ENCODE measurements at regions not wholly inside any gene's neighbourhood (a gene's known extent, or its start where the extent isn't known, plus 50 kb on each side); places are given as distances from the start of the nearest gene placed in this dataset.
A peak's percentile ranks its signal among the peaks of the same experiment; 100 is the strongest.

- DNase-seq = no peak
- Histone ChIP-seq H3K4me1 (no peaks in the 10 kb centered on the region), H3K27ac (peak overlapping the region in 1 of 4 donors; percentile 19), H3K4me3 (no peak overlapping the region), H3K36me3 (replicated peaks in 1 of 2; ENCODE audit: insufficient read depth in 1 of 2, low read depth in 2 of 2) (no peaks in the 10 kb centered on the region), H3K9me3 (no peaks in the 10 kb centered on the region), H3K27me3 (no peaks in the 10 kb centered on the region)
- TF ChIP-seq CTCF (IDR thresholded peaks at IDR 0.05) (peak in 1 of 7 experiments; percentile 6), POLR2A (IDR thresholded peaks at IDR 0.05) (no peak)
- 62 to 70% methylated on average over 1 of the region's 1 CpG for WGBS, 2 donors
- ATAC-seq = no peak
- intact Hi-C loops (cut with DNase I) = no loop called here
Measured at GRCh38 chr4:163591614-163592020, 97.1 kb downstream of the TMA16 start.

GRCh38 chr4:163592212-163592611 lies 97.7 kb downstream of the TMA16 start:
- H3K27ac ChIP-seq = no peak overlapping the region
- no peaks in the 10 kb centered on the region for H3K36me3 ChIP-seq (replicated peaks in 1 of 2; ENCODE audit: insufficient read depth in 1 of 2, low read depth in 2 of 2)
- TF ChIP-seq CTCF (IDR thresholded peaks at IDR 0.05) (no peak), POLR2A (IDR thresholded peaks at IDR 0.05) (no peak)
- H3K4me1 ChIP-seq = no peaks in the 10 kb centered on the region
- no peak overlapping the region for H3K4me3 ChIP-seq
- intact Hi-C loops (cut with DNase I) = no loop called here
- WGBS, 2 donors = 23 to 30% methylated on average over 2 of the region's 2 CpGs
- ATAC-seq (no peak), DNase-seq (no peak)
- no peaks in the 10 kb centered on the region for H3K9me3 ChIP-seq
- H3K27me3 ChIP-seq = no peaks in the 10 kb centered on the region

GRCh38 chr4:163595580-163595979 lies 101.1 kb downstream of the TMA16 start:
- Histone ChIP-seq H3K36me3 (replicated peaks in 1 of 2; ENCODE audit: insufficient read depth in 1 of 2, low read depth in 2 of 2) (no peaks in the 10 kb centered on the region), H3K27me3 (no peaks in the 10 kb centered on the region), H3K4me1 (no peaks in the 10 kb centered on the region), H3K4me3 (no peak overlapping the region), H3K9me3 (no peaks in the 10 kb centered on the region), H3K27ac (no peak overlapping the region)
- intact Hi-C loops (cut with DNase I) = no loop called here
- DNase-seq (no peak), ATAC-seq (no peak)
- TF ChIP-seq POLR2A (IDR thresholded peaks at IDR 0.05) (no peak), CTCF (IDR thresholded peaks at IDR 0.05) (no peak)

GRCh38 chr4:163598028-163598427 lies 103.5 kb downstream of the TMA16 start:
- intact Hi-C loops (cut with DNase I) = no loop called here
- Histone ChIP-seq H3K4me1 (no peaks in the 10 kb centered on the region), H3K27me3 (no peaks in the 10 kb centered on the region), H3K4me3 (no peak overlapping the region), H3K9me3 (no peaks in the 10 kb centered on the region), H3K27ac (no peak overlapping the region), H3K36me3 (replicated peaks in 1 of 2; ENCODE audit: insufficient read depth in 1 of 2, low read depth in 2 of 2) (no peaks in the 10 kb centered on the region)
- DNase-seq (no peak), ATAC-seq (no peak)
- no peak for TF ChIP-seq POLR2A (IDR thresholded peaks at IDR 0.05)
- TF ChIP-seq CTCF (IDR thresholded peaks at IDR 0.05) = no peak
- WGBS, 2 donors = 55 to 67% methylated on average over 4 of the region's 4 CpGs

GRCh38 chr4:163598489-163598888 lies 104.0 kb downstream of the TMA16 start:
- H3K9me3 ChIP-seq = no peaks in the 10 kb centered on the region
- no peaks in the 10 kb centered on the region for H3K4me1 ChIP-seq
- ATAC-seq (no peak), DNase-seq (no peak)
- WGBS, 2 donors = 58 to 67% methylated on average over 2 of the region's 2 CpGs
- no peaks in the 10 kb centered on the region for H3K36me3 ChIP-seq (replicated peaks in 1 of 2; ENCODE audit: insufficient read depth in 1 of 2, low read depth in 2 of 2)
- no peaks in the 10 kb centered on the region for H3K27me3 ChIP-seq
- no peak for TF ChIP-seq POLR2A (IDR thresholded peaks at IDR 0.05)
- no peak for TF ChIP-seq CTCF (IDR thresholded peaks at IDR 0.05)
- intact Hi-C loops (cut with DNase I) = no loop called here
- H3K4me3 ChIP-seq = no peak overlapping the region
- no peak overlapping the region for H3K27ac ChIP-seq

Data from body of pancreas (tissue), 4 donors.